A673 (cell line): ENCODE measurements at regions not wholly inside any gene's neighbourhood (a gene's known extent, or its start where the extent isn't known, plus 50 kb on each side); places are given as distances from the start of the nearest gene placed in this dataset.

Source experiments
- CTCF ChIP-seq: fragments of 300-800, 200-600 bp; sonication (generic); conservative IDR thresholded peaks from 2 replicates; pipeline ENCODE4 v1.5.1; 2017; ENCODE audit warnings: low read depth, mild to moderate bottlenecking, antibody characterized with exemption, low read length, moderate library complexity, mixed read lengths
- EZH2 ChIP-seq: fragments of 200-600 bp; sonication (generic); IDR thresholded peaks from 2 replicates; pipeline ENCODE4 v1.6.1; 2017; ENCODE audit warnings: borderline replicate concordance, low read depth, mild to moderate bottlenecking, mixed read lengths, antibody characterized with exemption, low read length; ENCODE audit not compliant: poor library complexity, severe bottlenecking

- TF ChIP-seq CTCF, result no peak
- no peak for TF ChIP-seq EZH2
These were observed 191.9 kb upstream of the PIRT start for GRCh38 chr17:11029791-11030190.
